IMR-90 (cell line): ENCODE measurements at regions not wholly inside any gene's neighbourhood (a gene's known extent, or its start where the extent isn't known, plus 50 kb on each side); places are given as distances from the start of the nearest gene placed in this dataset.

Source experiments
- ATAC-seq: fragments of 200-7000 bp; cut with Tn5 transposase; 2 replicates; pipeline ENCODE4 v1.9.1; 2020; ENCODE audit warnings: low read depth, mild to moderate bottlenecking, moderate library complexity
- BruUV-seq: library from RNA; stranded (reverse); fragments of 400-500 nt; replicated peaks from 2 replicates; lab custom pipeline; 2021; lab: Mats Ljungman, UMichigan
- CTCF ChIA-PET: fragments of 300-600 bp; formaldehyde crosslinking; extraction: SDS; loops from one replicate; lab custom pipeline; 2021; ENCODE audit warnings: antibody characterized with exemption; lab: Yijun Ruan, JAX
- POLR2A ChIA-PET: fragments of 300-600 bp; sonication (Branson Sonifier 250); formaldehyde crosslinking; loops from one replicate; lab custom pipeline; 2022; ENCODE audit warnings: antibody characterized with exemption; ENCODE audit not compliant: unreplicated experiment; lab: Charles Lee
- DNase-seq: peaks from one replicate; pipeline ENCODE4 v3.0.0; 2013
- H2AFZ ChIP-seq: replicated peaks from 2 replicates; pipeline ENCODE3; 2013; ENCODE audit warnings: low read length, mild to moderate bottlenecking; ENCODE audit not compliant: poor library complexity
- H2AK5ac ChIP-seq: 2 replicates; pipeline ENCODE4 v1.6.1; 2013; ENCODE audit warnings: low read depth, low read length, inconsistent platforms
- H2AK9ac ChIP-seq: replicated peaks from 2 replicates; pipeline ENCODE3; 2013; ENCODE audit warnings: mild to moderate bottlenecking, low read depth, low read length, moderate library complexity; ENCODE audit not compliant: poor library complexity
- H2BK120ac ChIP-seq: 2 replicates; pipeline ENCODE4 v1.6.1; 2013; ENCODE audit warnings: low read depth, low read length, inconsistent platforms
- H2BK15ac ChIP-seq: 3 replicates; pipeline ENCODE4 v1.6.1; 2013; ENCODE audit warnings: low read depth, low read length, inconsistent platforms
- H2BK20ac ChIP-seq: 2 replicates; pipeline ENCODE4 v1.6.1; 2013; ENCODE audit warnings: low read depth, mild to moderate bottlenecking, inconsistent platforms, low read length, moderate library complexity
- H2BK5ac ChIP-seq: 2 replicates; pipeline ENCODE4 v1.6.1; 2013; ENCODE audit warnings: mild to moderate bottlenecking, low read depth, low read length, inconsistent platforms; ENCODE audit not compliant: poor library complexity, severe bottlenecking
- H3K14ac ChIP-seq: replicated peaks from 2 replicates; pipeline ENCODE4 v1.6.1; 2013; ENCODE audit warnings: low read depth, low read length, inconsistent platforms
- H3K18ac ChIP-seq: 2 replicates; pipeline ENCODE4 v1.6.1; 2013; ENCODE audit warnings: low read depth, low read length, control low read depth
- H3K23ac ChIP-seq: 2 replicates; pipeline ENCODE4 v1.6.1; 2013; ENCODE audit warnings: low read depth, low read length, inconsistent platforms
- H3K27ac ChIP-seq: 2 replicates; pipeline ENCODE4 v1.5.1; 2013; ENCODE audit warnings: mild to moderate bottlenecking, control low read depth, low read length; ENCODE audit not compliant: insufficient read depth
- H3K27me3 ChIP-seq: 2 replicates; pipeline ENCODE4 v1.6.1; 2013; ENCODE audit warnings: low read length; ENCODE audit not compliant: control insufficient read depth, insufficient read depth
- H3K36me3 ChIP-seq: 2 replicates; pipeline ENCODE4 v1.6.1; 2013; ENCODE audit warnings: low read length, mixed read lengths; ENCODE audit not compliant: control insufficient read depth, insufficient read depth
- H3K4ac ChIP-seq: 2 replicates; pipeline ENCODE4 v1.6.1; 2013; ENCODE audit warnings: low read depth, low read length, inconsistent platforms
- H3K4me1 ChIP-seq: 2 replicates; pipeline ENCODE4 v1.6.1; 2013; ENCODE audit warnings: low read length, mixed read lengths; ENCODE audit not compliant: control insufficient read depth, insufficient read depth
- H3K4me2 ChIP-seq: 2 replicates; pipeline ENCODE4 v1.6.1; 2013; ENCODE audit warnings: low read depth, mild to moderate bottlenecking, control low read depth, low read length, moderate library complexity
- H3K4me3 ChIP-seq: 2 replicates; pipeline ENCODE4 v1.5.1; 2013; ENCODE audit warnings: low read depth, mild to moderate bottlenecking, control low read depth, low read length, moderate library complexity; ENCODE audit not compliant: insufficient read depth
- H3K56ac ChIP-seq: 2 replicates; pipeline ENCODE4 v1.6.1; 2013; ENCODE audit warnings: low read length, inconsistent platforms; ENCODE audit not compliant: insufficient read depth; ENCODE audit errors: extremely low read depth
- H3K79me1 ChIP-seq, 2 experiments: 2 replicates each; pipeline ENCODE4 v1.6.1; 2013; ENCODE audit warnings: low read length in 2 of 2, inconsistent platforms in 1 of 2, low read depth in 1 of 2
- H3K9ac ChIP-seq: 2 replicates; pipeline ENCODE4 v1.6.1; 2013; ENCODE audit warnings: low read depth, low read length, control low read depth
- H3K9me1 ChIP-seq: 2 replicates; pipeline ENCODE4 v1.6.1; 2013; ENCODE audit warnings: low read length, inconsistent platforms; ENCODE audit not compliant: insufficient read depth
- H3K9me3 ChIP-seq: 2 replicates; pipeline ENCODE4 v1.6.1; 2013; ENCODE audit warnings: low read length; ENCODE audit not compliant: control insufficient read depth, insufficient read depth
- H4K20me1 ChIP-seq: 2 replicates; pipeline ENCODE4 v1.6.1; 2013; ENCODE audit warnings: low read length, inconsistent platforms; ENCODE audit not compliant: insufficient read depth
- H4K5ac ChIP-seq: 2 replicates; pipeline ENCODE4 v1.6.1; 2013; ENCODE audit warnings: mild to moderate bottlenecking, low read depth, low read length, control low read depth
- H4K8ac ChIP-seq, 2 experiments: 2 replicates each; pipeline ENCODE4 v1.6.1; 2013; ENCODE audit warnings: low read depth in 2 of 2, low read length in 2 of 2, control low read depth in 1 of 2, inconsistent platforms in 1 of 2
- H4K91ac ChIP-seq: 2 replicates; pipeline ENCODE4 v1.6.1; 2013; ENCODE audit warnings: low read depth, low read length, inconsistent platforms; ENCODE audit not compliant: insufficient read depth
- CEBPB ChIP-seq: IDR thresholded peaks from 2 replicates; pipeline ENCODE4 v1.6.1; 2012; ENCODE audit warnings: low read depth, low read length, improper control_type of control experiment
- ELK1 ChIP-seq: fragments of 150-350 bp; IDR thresholded peaks from 2 replicates; pipeline ENCODE4 v1.6.1; 2016; ENCODE audit warnings: low read depth, mild to moderate bottlenecking, low read length, moderate library complexity, borderline replicate concordance
- FOS ChIP-seq: fragments of 150-350 bp; IDR thresholded peaks from 2 replicates; pipeline ENCODE4 v1.6.1; 2016; ENCODE audit warnings: low read depth, low read length
- MAFK ChIP-seq: IDR thresholded peaks from 2 replicates; pipeline ENCODE4 v1.6.1; 2012; ENCODE audit warnings: low read depth, low read length, improper control_type of control experiment
- MXI1 ChIP-seq: IDR thresholded peaks from 2 replicates; pipeline ENCODE4 v1.6.1; 2012; ENCODE audit warnings: low read depth, mild to moderate bottlenecking, low read length, moderate library complexity, borderline replicate concordance
- NFE2L2 ChIP-seq: fragments of 150-350 bp; IDR thresholded peaks from 2 replicates; pipeline ENCODE4 v1.6.1; 2016; ENCODE audit warnings: low read depth, mild to moderate bottlenecking, low read length
- POLR2A ChIP-seq: IDR thresholded peaks from 2 replicates; pipeline ENCODE4 v1.6.1; 2012; ENCODE audit warnings: mild to moderate bottlenecking, low read depth, low read length
- RAD21 ChIP-seq: IDR thresholded peaks from 2 replicates; pipeline ENCODE4 v1.6.1; 2012; ENCODE audit warnings: low read length, improper control_type of control experiment
- RCOR1 ChIP-seq: IDR thresholded peaks from 2 replicates; pipeline ENCODE4 v1.6.1; 2012; ENCODE audit warnings: mild to moderate bottlenecking, low read length, improper control_type of control experiment; ENCODE audit not compliant: insufficient replicate concordance
- RFX5 ChIP-seq: IDR thresholded peaks from 2 replicates; pipeline ENCODE4 v1.8.0; 2012; ENCODE audit warnings: low read depth, mild to moderate bottlenecking, low read length, moderate library complexity
- USF2 ChIP-seq: fragments of 150-350 bp; IDR thresholded peaks from 2 replicates; pipeline ENCODE4 v1.6.1; 2017; ENCODE audit warnings: mild to moderate bottlenecking, antibody characterized with exemption, low read length, low read depth
- WGBS, 2 experiments: methylation state at CpG; one replicate each; pipeline versions ENCODE4 v1.1.5 to v1.1.7; 2013; ENCODE audit warnings: missing lambda C conversion rate in 2 of 2; ENCODE audit not compliant: insufficient read length in 1 of 2; ENCODE audit errors: extremely low coverage in 2 of 2; 5-methylcytosine and 5-hydroxymethylcytosine counted together
- dilution Hi-C: fragments of 300-500 bp; cut with HindIII; formaldehyde crosslinking; loops from one replicate; pipeline ENCODE4 v1.14.3; 2018; ENCODE audit warnings: low sequenced_read_pairs; ENCODE audit not compliant: unreplicated experiment
- in situ Hi-C: fragments of 300-500 bp; cut with MboI; formaldehyde crosslinking; loops from 3 replicates; pipeline ENCODE4 v1.14.3; 2019; ENCODE audit warnings: low sequenced_read_pairs, inconsistent platforms, mixed read lengths
- intact Hi-C: fragments of 100-400 bp; cut with micrococcal nuclease; formaldehyde crosslinking; loops from 2 replicates; pipeline ENCODE4 v1.10.0; 2022

GRCh38 chr9:79868567-79869189 is 296.9 kb downstream of the TLE4 start:
- dilution Hi-C loops (no loop called here), intact Hi-C loops (no loop called here), in situ Hi-C loops (no loop called here)
- no peak for TF ChIP-seq USF2
- no peak for TF ChIP-seq POLR2A
- no peak for TF ChIP-seq RFX5
- no peak for TF ChIP-seq RAD21
- no peak for TF ChIP-seq FOS
- no peak for TF ChIP-seq NFE2L2
- no peak for TF ChIP-seq CEBPB
- no peak for TF ChIP-seq MAFK
- TF ChIP-seq ELK1: no peak
- no peak for TF ChIP-seq MXI1
- TF ChIP-seq RCOR1: no peak
- Histone ChIP-seq H2AK9ac (no peak overlapping the region), H3K18ac (no peak overlapping the region), H3K4me1 (no peaks in the 10 kb centered on the region), H3K4me2 (no peak overlapping the region), H3K14ac (no peak overlapping the region), H3K79me1 (no peaks in the 10 kb centered on the region), H2BK5ac (no peak overlapping the region), H3K4me3 (no peak overlapping the region), H2BK20ac (no peak overlapping the region), H4K91ac (no peak overlapping the region), H2BK15ac (no peak overlapping the region), H3K4ac (no peak overlapping the region), H3K27me3 (peaks cover 6% of the 10 kb centered on the region), H3K23ac (no peak overlapping the region), H3K27ac (no peak overlapping the region), H4K8ac (no peak overlapping the region), H2BK120ac (no peak overlapping the region), H3K36me3 (no peaks in the 10 kb centered on the region), H2AK5ac (no peak overlapping the region), H3K9ac (no peak overlapping the region), H3K9me1 (no peaks in the 10 kb centered on the region), H3K9me3 (no peaks in the 10 kb centered on the region), H4K20me1 (no peaks in the 10 kb centered on the region), H2AFZ (no peak overlapping the region), H4K5ac (no peak overlapping the region), H3K56ac (no peak overlapping the region)
- DNase-seq: no peak
- WGBS, 2 experiments: no CpG with 5 or more reads among the region's 2 CpGs
- POLR2A ChIA-PET: no interaction called here
- no TSS peak for BruUV-seq
- no peak for ATAC-seq
- CTCF ChIA-PET: no interaction called here
